ENCODE measurements at regions not wholly inside any gene's neighbourhood (a gene's known extent, or its start where the extent isn't known, plus 50 kb on each side); places are given as distances from the start of the nearest gene placed in this dataset.

DNA sequence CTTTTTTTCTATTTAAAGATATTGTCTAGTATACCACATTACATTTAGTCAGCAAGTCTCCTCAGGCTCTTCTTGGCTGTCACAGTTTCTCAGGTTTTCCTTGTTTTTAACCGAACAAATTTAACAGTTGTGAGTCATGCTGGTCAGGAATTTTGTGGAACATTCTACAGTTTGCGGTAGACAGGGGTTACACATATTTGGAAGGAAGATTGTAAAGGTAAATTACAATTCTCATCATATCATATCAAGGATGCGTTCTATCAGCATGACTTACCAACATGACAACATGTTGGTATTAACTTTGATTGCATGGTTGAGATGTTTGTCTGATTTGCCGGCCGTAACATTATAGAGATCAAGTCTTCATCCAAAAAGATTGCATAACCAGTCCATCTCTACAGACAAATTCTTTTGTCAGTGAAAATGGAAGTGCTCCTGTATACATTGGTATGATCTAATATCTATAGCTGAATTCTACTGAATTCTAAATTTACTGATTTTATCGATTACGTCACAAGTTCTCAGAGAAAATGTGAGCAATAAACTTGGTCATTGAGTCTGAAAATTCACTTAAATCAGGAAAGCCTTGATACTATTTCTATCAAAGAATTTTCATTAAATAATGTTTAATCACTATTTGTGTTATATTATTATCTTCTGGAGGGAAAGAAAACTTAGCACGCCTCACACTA, 664.4 kb upstream of the SLC8A1 start:
- 71 to 87% (median 77%) methylated on average over 8 of the region's 8 CpGs for WGBS, 3 donors
- Histone ChIP-seq H3K4me1 (no peaks in the 10 kb centered on the region), H3K4me3 (no peak overlapping the region), H3K27me3 (ENCODE audit: insufficient read depth in 3 of 3, low read length in 2 of 3) (no peaks in the 10 kb centered on the region), H3K9me3 (no peaks in the 10 kb centered on the region), H3K27ac (no peak overlapping the region), H3K36me3 (ENCODE audit: insufficient read depth in 1 of 2, low read depth in 1 of 2) (no peaks in the 10 kb centered on the region)
- TF ChIP-seq, protein P1, sequence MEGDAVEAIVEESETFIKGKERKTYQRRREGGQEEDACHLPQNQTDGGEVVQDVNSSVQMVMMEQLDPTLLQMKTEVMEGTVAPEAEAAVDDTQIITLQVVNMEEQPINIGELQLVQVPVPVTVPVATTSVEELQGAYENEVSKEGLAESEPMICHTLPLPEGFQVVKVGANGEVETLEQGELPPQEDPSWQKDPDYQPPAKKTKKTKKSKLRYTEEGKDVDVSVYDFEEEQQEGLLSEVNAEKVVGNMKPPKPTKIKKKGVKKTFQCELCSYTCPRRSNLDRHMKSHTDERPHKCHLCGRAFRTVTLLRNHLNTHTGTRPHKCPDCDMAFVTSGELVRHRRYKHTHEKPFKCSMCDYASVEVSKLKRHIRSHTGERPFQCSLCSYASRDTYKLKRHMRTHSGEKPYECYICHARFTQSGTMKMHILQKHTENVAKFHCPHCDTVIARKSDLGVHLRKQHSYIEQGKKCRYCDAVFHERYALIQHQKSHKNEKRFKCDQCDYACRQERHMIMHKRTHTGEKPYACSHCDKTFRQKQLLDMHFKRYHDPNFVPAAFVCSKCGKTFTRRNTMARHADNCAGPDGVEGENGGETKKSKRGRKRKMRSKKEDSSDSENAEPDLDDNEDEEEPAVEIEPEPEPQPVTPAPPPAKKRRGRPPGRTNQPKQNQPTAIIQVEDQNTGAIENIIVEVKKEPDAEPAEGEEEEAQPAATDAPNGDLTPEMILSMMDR (IDR thresholded peaks at IDR 0.05) = no peak
- DNase-seq (no peak), ATAC-seq (no peak)
- intact Hi-C loops (cut with DNase I) = no loop called here

DNA sequence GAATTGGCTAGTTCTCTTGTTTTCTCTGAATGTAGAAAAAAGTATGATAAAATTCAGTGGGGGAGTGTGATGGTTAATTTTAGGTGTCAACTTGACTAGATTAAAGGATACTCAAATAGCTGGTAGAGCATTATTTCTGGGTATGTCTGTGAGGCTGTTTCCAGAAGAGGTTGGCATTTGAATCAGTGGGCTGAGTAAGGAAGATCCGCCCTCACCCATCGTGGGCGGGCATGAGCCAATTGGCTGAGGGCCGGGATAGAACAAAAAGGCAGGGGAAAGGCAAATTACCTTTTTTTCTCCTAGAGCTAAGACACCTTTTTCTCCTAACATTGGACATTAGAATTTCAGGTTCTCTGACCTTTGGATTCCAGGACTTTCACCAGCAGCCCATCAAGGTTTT, 667.6 kb upstream of the SLC8A1 start:
- ATAC-seq (no peak), DNase-seq (no peak)
- WGBS, 3 donors = 75 to 86% (median 77%) methylated on average over 4 of the region's 4 CpGs
- Histone ChIP-seq H3K9me3 (no peaks in the 10 kb centered on the region), H3K27me3 (ENCODE audit: insufficient read depth in 3 of 3, low read length in 2 of 3) (no peaks in the 10 kb centered on the region), H3K36me3 (ENCODE audit: insufficient read depth in 1 of 2, low read depth in 1 of 2) (no peaks in the 10 kb centered on the region), H3K4me3 (no peak overlapping the region), H3K27ac (no peak overlapping the region), H3K4me1 (no peaks in the 10 kb centered on the region)
- intact Hi-C loops (cut with DNase I) = no loop called here
- TF ChIP-seq, protein P1 (IDR thresholded peaks at IDR 0.05) = no peak

DNA sequence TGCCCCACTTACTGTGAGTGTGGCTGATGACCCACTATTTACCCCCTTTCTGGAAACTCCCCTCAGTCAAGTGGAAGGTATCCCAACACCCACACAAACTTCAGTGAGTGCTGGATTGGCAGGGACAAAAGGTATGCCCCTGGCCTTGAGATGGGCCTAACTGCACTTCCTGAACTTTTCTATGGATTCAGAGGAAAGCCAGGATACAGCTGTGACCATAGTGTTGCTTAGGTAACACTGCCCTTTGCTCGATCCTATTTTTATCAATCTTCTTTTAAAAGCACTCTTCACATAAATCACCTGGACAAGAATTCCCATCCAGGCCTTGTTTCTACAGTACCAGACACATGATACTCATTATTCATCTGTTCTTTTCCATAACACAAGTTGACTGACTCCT, 671.5 kb upstream of the SLC8A1 start:
- DNase-seq = no peak
- TF ChIP-seq, protein P1 (IDR thresholded peaks at IDR 0.05) = no peak
- H3K27ac ChIP-seq = no peak overlapping the region
- no peaks in the 10 kb centered on the region for H3K9me3 ChIP-seq
- ATAC-seq = no peak
- H3K27me3 ChIP-seq (ENCODE audit: insufficient read depth in 3 of 3, low read length in 2 of 3) = no peaks in the 10 kb centered on the region
- intact Hi-C loops (cut with DNase I) = no loop called here
- WGBS, 3 donors = 18 to 52% (median 46%) methylated on average over 1 of the region's 1 CpG
- H3K4me3 ChIP-seq = no peak overlapping the region
- no peaks in the 10 kb centered on the region for H3K4me1 ChIP-seq
- no peaks in the 10 kb centered on the region for H3K36me3 ChIP-seq (ENCODE audit: insufficient read depth in 1 of 2, low read depth in 1 of 2)

DNA sequence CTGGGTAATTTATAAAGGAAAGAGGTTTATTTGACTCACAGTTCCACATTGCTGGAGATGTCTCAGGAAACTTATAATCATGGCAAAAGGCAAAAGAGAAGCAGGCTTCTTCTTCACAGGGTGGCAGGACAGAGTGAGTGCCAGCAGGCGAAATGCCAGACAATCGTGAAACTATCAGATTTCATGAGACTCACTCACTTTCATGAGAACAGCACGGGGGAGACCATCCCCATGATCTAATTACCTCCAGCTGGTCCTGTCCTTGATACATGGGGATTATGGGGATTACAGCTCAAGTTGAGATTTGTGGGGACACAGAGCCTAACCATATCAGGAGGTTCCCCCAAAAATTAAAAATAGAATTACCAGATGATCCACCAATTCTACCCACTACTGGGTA, 675.5 kb upstream of the SLC8A1 start:
- H3K4me3 ChIP-seq = no peak overlapping the region
- no peaks in the 10 kb centered on the region for H3K27me3 ChIP-seq (ENCODE audit: insufficient read depth in 3 of 3, low read length in 2 of 3)
- TF ChIP-seq, protein P1 (IDR thresholded peaks at IDR 0.05) = no peak
- H3K4me1 ChIP-seq = no peaks in the 10 kb centered on the region
- intact Hi-C loops (cut with DNase I) = no loop called here
- no peaks in the 10 kb centered on the region for H3K9me3 ChIP-seq
- no peaks in the 10 kb centered on the region for H3K36me3 ChIP-seq (ENCODE audit: insufficient read depth in 1 of 2, low read depth in 1 of 2)
- H3K27ac ChIP-seq = no peak overlapping the region
- 29 to 40% (median 31%) methylated on average over 3 of the region's 3 CpGs for WGBS, 3 donors
- DNase-seq (no peak), ATAC-seq (no peak)

DNA sequence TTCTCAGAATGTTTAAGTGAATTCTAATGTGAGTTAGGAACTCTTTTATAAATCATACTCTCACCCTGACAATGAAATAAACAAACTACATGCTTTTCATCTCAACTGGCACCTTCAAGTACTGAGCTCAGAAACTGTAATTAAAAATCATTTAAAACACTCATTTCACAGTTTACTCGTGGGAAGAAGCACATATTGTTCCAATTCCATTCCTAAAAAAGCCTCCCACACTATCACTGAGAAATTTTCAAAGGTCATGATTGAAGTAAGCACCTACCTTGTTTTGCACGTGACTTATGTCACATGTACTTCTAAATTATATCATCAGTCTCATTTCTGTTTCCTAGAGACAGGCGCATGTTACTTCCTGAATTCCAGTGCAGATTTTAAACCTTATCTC, 678.1 kb upstream of the SLC8A1 start:
- intact Hi-C loops (cut with DNase I) = no loop called here
- DNase-seq = no peak
- Histone ChIP-seq H3K36me3 (ENCODE audit: insufficient read depth in 1 of 2, low read depth in 1 of 2) (no peaks in the 10 kb centered on the region), H3K4me1 (no peaks in the 10 kb centered on the region), H3K27me3 (ENCODE audit: insufficient read depth in 3 of 3, low read length in 2 of 3) (no peaks in the 10 kb centered on the region), H3K4me3 (no peak overlapping the region), H3K9me3 (no peaks in the 10 kb centered on the region), H3K27ac (no peak overlapping the region)
- WGBS, 3 donors = 48 to 59% (median 57%) methylated on average over 3 of the region's 3 CpGs
- ATAC-seq = no peak
- TF ChIP-seq, protein P1 (IDR thresholded peaks at IDR 0.05) = no peak
